HUES64 (cell line): ENCODE measurements at regions not wholly inside any gene's neighbourhood (a gene's known extent, or its start where the extent isn't known, plus 50 kb on each side); places are given as distances from the start of the nearest gene placed in this dataset.

Experiments used
- H3K27ac ChIP-seq: 2 replicates; pipeline ENCODE4 v1.7.0; 2013; ENCODE audit warnings: low read depth, low read length, inconsistent platforms
- H3K27me3 ChIP-seq: 2 replicates; pipeline ENCODE4 v1.6.1; 2013; ENCODE audit warnings: mild to moderate bottlenecking, low read length; ENCODE audit not compliant: insufficient read depth
- H3K36me3 ChIP-seq: 2 replicates; pipeline ENCODE4 v1.6.1; 2013; ENCODE audit warnings: mild to moderate bottlenecking, low read length; ENCODE audit not compliant: insufficient read depth
- H3K4me1 ChIP-seq: 2 replicates; pipeline ENCODE4 v1.6.1; 2013; ENCODE audit warnings: mild to moderate bottlenecking, low read length, moderate library complexity; ENCODE audit not compliant: insufficient read depth
- H3K4me3 ChIP-seq: 2 replicates; pipeline ENCODE4 v1.5.1; 2013; ENCODE audit warnings: mild to moderate bottlenecking, low read length, moderate library complexity
- H3K9ac ChIP-seq: 2 replicates; pipeline ENCODE4 v1.6.1; 2013; ENCODE audit warnings: mild to moderate bottlenecking, low read depth, low read length
- H3K9me3 ChIP-seq: 2 replicates; pipeline ENCODE4 v1.6.1; 2013; ENCODE audit warnings: low read depth, low read length; ENCODE audit not compliant: insufficient read depth
- WGBS: fragments of 150-250, 120-280 bp; methylation state at CpG from one replicate; pipeline ENCODE4 v1.1.7; 2013; ENCODE audit warnings: missing lambda C conversion rate; 5-methylcytosine and 5-hydroxymethylcytosine counted together

DNA sequence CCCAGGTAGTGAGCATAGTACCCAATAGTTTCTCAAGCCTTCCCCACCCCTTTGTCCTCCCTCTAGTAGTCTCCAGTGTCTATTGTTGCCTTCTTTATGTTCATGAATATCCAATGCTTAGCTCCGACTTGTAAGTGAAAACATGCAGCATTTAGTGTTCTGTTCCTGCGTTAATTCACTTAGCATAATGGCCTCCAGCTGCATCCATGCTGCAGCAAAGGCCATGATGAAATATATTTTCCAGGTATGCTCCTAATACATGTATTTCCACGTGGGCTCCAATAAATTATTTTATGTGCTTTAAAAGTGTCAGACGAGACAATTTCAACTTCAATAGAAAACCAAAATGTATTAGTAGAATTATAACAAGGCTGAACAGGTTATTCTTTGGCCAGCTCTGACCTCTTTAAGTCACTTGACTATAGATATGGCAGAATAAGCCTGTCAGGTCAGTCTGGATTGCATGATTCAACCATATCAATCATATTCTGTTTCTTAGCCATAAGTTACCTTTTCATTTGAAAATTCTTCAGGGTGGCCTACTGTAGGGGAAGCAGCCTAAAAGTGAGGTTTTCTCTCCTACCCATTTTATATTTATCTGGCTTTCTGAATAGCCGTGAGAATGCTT lies 2291.6 kb upstream of the WWC1 start:
- no peaks in the 10 kb centered on the region for H3K27me3 ChIP-seq
- H3K4me1 ChIP-seq = peaks cover 12% of the 10 kb centered on the region
- WGBS = 93% methylated on average over 2 of the region's 5 CpGs

DNA sequence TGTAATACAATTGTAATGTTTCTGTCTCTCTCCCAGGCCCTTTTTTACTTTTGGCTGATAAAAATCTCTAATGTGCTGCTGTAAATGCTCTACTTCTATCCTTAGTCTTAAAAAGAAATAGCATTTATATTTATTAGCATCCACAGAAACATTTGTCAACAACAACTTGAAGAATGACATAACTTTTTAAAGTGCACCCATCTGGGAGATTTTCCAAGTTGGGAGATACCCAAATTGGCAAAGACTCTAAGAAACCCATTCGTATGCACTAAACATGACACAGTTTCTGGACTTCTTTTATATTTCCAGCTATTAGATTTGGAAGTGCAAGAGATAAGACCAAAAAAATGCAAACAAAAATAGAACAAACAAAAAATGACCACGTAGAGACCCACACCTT lies 2287.4 kb upstream of the WWC1 start:
- WGBS = 94% methylated on average over 2 of the region's 2 CpGs
- Histone ChIP-seq H3K9me3 (no peaks in the 10 kb centered on the region), H3K4me1 (peaks cover 6% of the 10 kb centered on the region; the same call in 1 of the 2 replicates), H3K4me3 (no peak overlapping the region), H3K27me3 (no peaks in the 10 kb centered on the region), H3K36me3 (no peaks in the 10 kb centered on the region), H3K9ac (no peak overlapping the region), H3K27ac (no peak overlapping the region)

More for the DNA sequence above, 2291.6 kb upstream of the WWC1 start:
- Histone ChIP-seq H3K36me3 (no peaks in the 10 kb centered on the region), H3K27ac (no peak overlapping the region), H3K9ac (no peak overlapping the region), H3K9me3 (no peaks in the 10 kb centered on the region), H3K4me3 (no peak overlapping the region)

DNA sequence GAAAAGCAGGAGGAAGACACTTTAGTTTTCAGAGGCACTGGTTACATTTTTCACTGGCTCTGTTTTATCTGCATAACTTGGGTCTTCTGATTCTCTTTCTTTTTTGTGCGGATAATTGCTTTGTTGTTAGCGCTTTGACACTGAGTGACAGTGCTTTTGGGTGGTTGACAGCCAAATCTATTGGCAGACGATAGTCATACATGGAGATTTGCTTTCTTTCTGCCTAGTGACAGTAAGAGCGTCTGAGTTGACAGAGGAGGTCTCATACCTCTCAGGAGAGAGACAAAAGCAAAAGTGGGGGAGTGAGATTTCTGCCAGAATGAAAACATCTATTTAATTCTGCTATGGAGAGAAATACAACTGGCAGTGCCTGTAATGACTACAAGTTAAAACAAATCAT lies 2278.0 kb upstream of the WWC1 start:
- no peaks in the 10 kb centered on the region for H3K4me1 ChIP-seq
- WGBS = 87% methylated on average over 4 of the region's 4 CpGs

DNA sequence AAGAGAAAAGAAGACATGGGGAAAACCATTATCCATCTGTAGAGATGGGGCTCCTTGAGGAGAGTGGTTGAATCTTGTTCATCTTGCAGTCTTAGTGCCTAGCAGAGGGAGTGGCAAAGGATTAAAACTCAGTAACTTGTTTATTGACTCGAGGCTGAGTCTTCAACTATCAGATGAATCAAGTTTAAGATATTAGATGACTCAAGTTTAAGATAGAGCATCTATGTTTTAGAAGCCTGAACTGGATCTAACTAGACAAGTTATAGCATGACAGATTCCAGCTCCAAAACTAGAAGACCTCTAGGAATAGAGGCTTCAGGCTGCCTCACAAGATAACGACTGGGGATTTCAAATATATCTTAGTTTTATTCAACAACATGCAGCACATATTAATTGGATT lies 2277.2 kb upstream of the WWC1 start:
- H3K9me3 ChIP-seq = no peaks in the 10 kb centered on the region
- WGBS = 100% methylated on average over 2 of the region's 2 CpGs
- H3K36me3 ChIP-seq = no peaks in the 10 kb centered on the region
- no peaks in the 10 kb centered on the region for H3K27me3 ChIP-seq
- H3K9ac ChIP-seq = no peak overlapping the region
- H3K4me1 ChIP-seq = no peaks in the 10 kb centered on the region
- no peak overlapping the region for H3K27ac ChIP-seq
- H3K4me3 ChIP-seq = no peak overlapping the region

More for the DNA sequence above, 2278.0 kb upstream of the WWC1 start:
- Histone ChIP-seq H3K27ac (no peak overlapping the region), H3K9ac (no peak overlapping the region), H3K9me3 (no peaks in the 10 kb centered on the region), H3K27me3 (no peaks in the 10 kb centered on the region), H3K4me3 (no peak overlapping the region), H3K36me3 (no peaks in the 10 kb centered on the region)

DNA sequence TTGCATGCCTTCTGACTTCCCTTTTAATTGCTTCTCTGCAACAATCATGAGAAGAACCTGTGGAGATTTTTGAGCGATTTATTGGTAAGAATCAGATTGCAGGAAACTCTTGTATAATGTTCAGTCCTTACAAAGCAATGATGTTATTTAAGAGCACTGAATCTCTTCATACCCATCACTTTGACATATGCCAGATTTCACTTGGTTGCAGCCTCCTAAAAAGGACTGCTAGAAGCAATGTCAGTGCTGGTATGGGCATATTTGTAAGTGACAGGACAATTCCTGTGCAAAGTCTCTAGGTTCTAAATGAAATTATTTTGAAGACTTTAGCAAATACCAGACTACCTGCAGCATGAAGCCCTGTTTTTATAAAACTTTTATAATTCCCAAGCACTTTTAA lies 2272.7 kb upstream of the WWC1 start:
- Histone ChIP-seq H3K27me3 (no peaks in the 10 kb centered on the region), H3K36me3 (no peaks in the 10 kb centered on the region), H3K9ac (no peak overlapping the region), H3K9me3 (no peaks in the 10 kb centered on the region), H3K4me1 (peaks cover 4% of the 10 kb centered on the region; the same call in 1 of the 2 replicates), H3K4me3 (no peak overlapping the region), H3K27ac (no peak overlapping the region)
- no CpG with 5 or more reads among the region's 1 CpG for WGBS

DNA sequence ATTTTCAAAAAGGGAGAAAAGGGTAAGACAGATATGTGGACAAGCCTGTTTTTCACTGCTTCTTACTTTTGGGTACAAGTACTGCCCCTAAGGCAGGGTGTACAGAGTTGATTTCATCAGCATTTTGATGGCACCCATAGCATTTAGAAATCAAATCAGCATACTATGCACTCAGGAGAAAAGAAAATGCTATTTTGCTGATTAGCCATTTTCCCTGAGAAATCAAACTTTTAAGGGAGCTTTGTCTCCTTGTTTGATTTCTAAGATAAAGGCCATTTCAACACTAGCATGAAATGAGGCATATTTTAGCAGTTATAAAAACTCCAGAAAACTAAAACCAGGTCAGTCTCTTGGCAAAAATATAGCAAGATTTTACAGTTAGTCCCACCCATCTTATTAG lies 2269.4 kb upstream of the WWC1 start:
- Histone ChIP-seq H3K4me1 (peaks cover 4% of the 10 kb centered on the region; the same call in 1 of the 2 replicates), H3K27me3 (no peaks in the 10 kb centered on the region), H3K9me3 (no peaks in the 10 kb centered on the region), H3K9ac (no peak overlapping the region), H3K27ac (no peak overlapping the region), H3K36me3 (no peaks in the 10 kb centered on the region), H3K4me3 (no peak overlapping the region)

DNA sequence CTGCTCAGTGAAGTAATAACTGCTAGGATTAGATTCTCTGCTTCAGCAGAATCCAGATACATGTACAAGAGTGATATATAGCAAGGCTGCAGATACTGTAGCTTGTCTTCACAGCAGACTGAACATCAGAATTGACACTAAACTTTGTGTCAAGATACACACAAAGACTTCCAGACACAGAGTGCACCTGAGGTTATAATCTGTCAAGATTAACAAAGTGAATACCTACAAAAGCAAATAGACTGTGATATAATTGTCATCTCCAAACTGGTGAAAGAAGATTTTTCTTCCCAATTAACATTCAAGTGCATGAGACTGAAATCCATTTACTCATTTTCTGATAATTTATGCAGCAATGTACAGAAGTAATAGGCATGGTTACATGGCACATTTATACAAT lies 2266.5 kb upstream of the WWC1 start:
- Histone ChIP-seq H3K27me3 (no peaks in the 10 kb centered on the region), H3K36me3 (no peaks in the 10 kb centered on the region), H3K27ac (no peak overlapping the region), H3K9me3 (no peaks in the 10 kb centered on the region), H3K9ac (no peak overlapping the region), H3K4me1 (peaks cover 4% of the 10 kb centered on the region; the same call in 1 of the 2 replicates), H3K4me3 (no peak overlapping the region)

DNA sequence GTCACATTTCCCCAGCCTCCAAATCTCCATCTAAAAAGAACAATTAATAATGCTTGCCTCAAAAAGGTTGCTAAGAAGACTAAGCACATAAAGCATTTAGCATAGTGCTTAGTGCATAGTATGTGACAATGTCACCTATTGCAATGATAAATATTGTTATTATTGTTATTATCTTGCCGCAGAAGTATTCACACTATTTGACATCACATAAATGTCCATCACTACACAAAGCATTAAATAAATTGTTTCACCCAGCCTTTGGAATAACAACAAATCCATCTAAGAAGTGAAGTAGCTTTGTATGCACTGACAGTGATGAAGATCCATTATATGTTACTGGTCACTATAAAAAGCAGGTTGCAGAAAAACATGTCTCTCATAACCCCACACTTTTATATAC lies 2263.9 kb upstream of the WWC1 start:
- Histone ChIP-seq H3K4me1 (0 out of 2 replicates have a peak, but pooled peaks cover 2% of the 10 kb centered on the region), H3K4me3 (no peak overlapping the region), H3K9me3 (no peaks in the 10 kb centered on the region), H3K36me3 (no peaks in the 10 kb centered on the region), H3K27ac (no peak overlapping the region), H3K27me3 (no peaks in the 10 kb centered on the region), H3K9ac (no peak overlapping the region)
- 100% methylated on average over 1 of the region's 1 CpG for WGBS

DNA sequence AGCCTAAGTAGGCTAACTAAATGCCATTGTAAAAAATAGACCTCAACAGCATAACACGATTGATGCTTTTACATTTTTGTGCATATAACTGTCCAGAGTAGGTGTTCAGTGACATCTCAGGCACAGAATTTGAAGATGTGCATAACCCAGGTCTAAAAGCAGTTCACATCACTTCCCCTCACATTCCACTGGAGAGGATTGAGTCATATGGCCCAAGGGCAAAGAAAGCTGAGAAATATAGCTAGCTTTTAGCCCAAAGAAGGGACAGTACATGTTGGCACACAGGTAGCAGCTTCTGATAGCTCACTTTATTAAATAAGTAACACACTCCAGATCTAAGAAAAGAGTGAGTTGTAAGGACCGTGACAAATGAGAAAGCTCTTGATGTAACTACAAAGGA lies 2259.5 kb upstream of the WWC1 start:
- Histone ChIP-seq H3K36me3 (no peaks in the 10 kb centered on the region), H3K27me3 (no peaks in the 10 kb centered on the region), H3K9ac (no peak overlapping the region), H3K9me3 (no peaks in the 10 kb centered on the region), H3K27ac (no peak overlapping the region), H3K4me1 (0 out of 2 replicates have a peak, but pooled peaks cover 6% of the 10 kb centered on the region), H3K4me3 (no peak overlapping the region)
- WGBS = 93% methylated on average over 2 of the region's 2 CpGs

DNA sequence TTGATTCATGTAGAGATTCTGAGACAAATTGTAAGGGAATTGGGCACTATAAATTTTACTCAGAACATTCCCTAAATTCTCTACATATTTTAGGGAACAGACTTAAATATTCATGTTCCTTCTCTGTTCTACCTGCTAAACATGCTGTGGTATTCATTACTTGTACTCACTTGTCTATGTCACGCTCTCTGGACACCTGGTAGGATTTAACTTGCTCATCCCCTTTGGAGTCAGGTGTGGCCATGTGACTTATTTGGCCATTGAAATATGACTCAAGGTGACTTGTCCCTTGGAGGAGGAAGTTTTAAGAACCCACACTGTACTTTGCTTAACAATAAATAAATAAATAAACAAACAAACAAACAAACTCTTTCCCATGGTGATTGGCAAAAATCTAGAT lies 2258.8 kb upstream of the WWC1 start:
- 92% methylated on average over 1 of the region's 1 CpG for WGBS
- 0 out of 2 replicates have a peak, but pooled peaks cover 6% of the 10 kb centered on the region for H3K4me1 ChIP-seq
- H3K9ac ChIP-seq = no peak overlapping the region
- no peak overlapping the region for H3K27ac ChIP-seq
- peaks cover under 1% of the 10 kb centered on the region; the same call in 1 of the 2 replicates for H3K9me3 ChIP-seq
- no peak overlapping the region for H3K4me3 ChIP-seq
- H3K36me3 ChIP-seq = no peaks in the 10 kb centered on the region
- H3K27me3 ChIP-seq = no peaks in the 10 kb centered on the region

DNA sequence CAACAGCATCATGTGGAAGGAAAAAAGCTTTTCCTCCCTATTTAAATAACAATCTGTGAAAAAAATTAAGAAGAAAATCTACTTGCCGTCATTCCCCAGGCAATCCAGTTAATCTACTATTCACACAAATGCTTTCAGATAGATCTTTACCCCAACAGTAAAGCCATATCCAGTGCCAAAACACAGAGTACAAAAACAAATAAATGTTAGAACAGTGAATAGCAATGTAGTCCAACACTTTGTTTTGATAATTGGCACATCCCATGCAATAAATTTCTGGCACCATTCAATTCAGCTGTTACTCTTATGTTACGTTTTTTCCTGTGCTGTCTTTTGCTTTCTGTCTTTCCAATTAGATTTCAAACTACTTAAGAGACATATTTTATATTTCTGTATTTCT lies 2245.5 kb upstream of the WWC1 start:
- Histone ChIP-seq H3K27ac (no peak overlapping the region), H3K36me3 (no peaks in the 10 kb centered on the region)
- 86% methylated on average over 2 of the region's 2 CpGs for WGBS

DNA sequence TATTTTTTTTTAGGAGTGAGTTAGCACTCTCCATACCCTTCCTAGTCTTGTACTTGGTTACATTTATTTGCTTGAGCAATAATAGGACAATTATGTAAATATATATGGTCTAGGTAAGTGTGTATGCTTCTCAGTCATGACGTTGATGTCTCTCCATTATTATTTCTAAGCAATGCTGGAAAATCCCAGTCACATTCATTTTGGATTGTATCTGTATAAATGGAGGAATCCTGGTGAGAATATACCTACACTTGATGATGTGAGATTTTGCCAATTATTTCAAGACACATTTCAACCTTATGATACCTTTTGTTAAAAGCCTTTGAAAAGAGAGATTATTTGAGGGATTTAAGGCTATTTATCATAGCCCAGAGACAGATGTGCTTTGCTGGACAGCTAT lies 2244.5 kb upstream of the WWC1 start:
- H3K27me3 ChIP-seq = no peaks in the 10 kb centered on the region
- no peak overlapping the region for H3K4me3 ChIP-seq
- H3K4me1 ChIP-seq = no peaks in the 10 kb centered on the region
- no CpG with 5 or more reads among the region's 1 CpG for WGBS
- H3K9ac ChIP-seq = no peak overlapping the region
- no peak overlapping the region for H3K27ac ChIP-seq
- H3K9me3 ChIP-seq = no peaks in the 10 kb centered on the region
- H3K36me3 ChIP-seq = no peaks in the 10 kb centered on the region

More for the DNA sequence above, 2245.5 kb upstream of the WWC1 start:
- Histone ChIP-seq H3K4me1 (no peaks in the 10 kb centered on the region), H3K9ac (no peak overlapping the region), H3K27me3 (no peaks in the 10 kb centered on the region), H3K4me3 (no peak overlapping the region), H3K9me3 (no peaks in the 10 kb centered on the region)
